ENCODE measurements at regions not wholly inside any gene's neighbourhood (a gene's known extent, or its start where the extent isn't known, plus 50 kb on each side); places are given as distances from the start of the nearest gene placed in this dataset.

DNA sequence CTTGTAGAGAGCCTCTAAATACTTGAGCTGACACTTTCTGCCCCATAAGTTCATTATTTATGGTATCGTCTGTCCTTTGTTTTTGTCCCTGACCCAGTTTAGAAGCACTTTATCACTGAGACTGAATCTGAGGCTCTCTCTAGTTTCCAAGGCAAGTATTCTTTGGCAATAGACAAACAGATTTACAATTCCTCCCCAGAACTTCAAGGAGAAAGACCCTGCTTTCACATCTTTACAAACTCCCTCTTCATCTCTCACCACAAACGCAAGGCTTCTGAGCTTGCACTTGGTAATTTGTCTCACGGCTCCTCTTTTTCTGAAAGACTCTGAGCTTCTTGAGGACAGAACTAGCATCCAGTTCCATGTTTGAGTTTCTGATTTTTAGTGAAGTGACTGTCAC is 49.8 kb upstream of the PARP11 start:
- no peak for TF ChIP-seq NFE2L2 (IDR thresholded peaks at IDR 0.05; ENCODE audit: low read depth, low read length)
- TF ChIP-seq, protein P1, sequence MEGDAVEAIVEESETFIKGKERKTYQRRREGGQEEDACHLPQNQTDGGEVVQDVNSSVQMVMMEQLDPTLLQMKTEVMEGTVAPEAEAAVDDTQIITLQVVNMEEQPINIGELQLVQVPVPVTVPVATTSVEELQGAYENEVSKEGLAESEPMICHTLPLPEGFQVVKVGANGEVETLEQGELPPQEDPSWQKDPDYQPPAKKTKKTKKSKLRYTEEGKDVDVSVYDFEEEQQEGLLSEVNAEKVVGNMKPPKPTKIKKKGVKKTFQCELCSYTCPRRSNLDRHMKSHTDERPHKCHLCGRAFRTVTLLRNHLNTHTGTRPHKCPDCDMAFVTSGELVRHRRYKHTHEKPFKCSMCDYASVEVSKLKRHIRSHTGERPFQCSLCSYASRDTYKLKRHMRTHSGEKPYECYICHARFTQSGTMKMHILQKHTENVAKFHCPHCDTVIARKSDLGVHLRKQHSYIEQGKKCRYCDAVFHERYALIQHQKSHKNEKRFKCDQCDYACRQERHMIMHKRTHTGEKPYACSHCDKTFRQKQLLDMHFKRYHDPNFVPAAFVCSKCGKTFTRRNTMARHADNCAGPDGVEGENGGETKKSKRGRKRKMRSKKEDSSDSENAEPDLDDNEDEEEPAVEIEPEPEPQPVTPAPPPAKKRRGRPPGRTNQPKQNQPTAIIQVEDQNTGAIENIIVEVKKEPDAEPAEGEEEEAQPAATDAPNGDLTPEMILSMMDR (conservative IDR thresholded peaks at IDR 0.05; ENCODE audit: low read depth, low read length), result no peak
- TF ChIP-seq POLR2A (IDR thresholded peaks at IDR 0.05; ENCODE audit: low read depth, low read length), result no peak
- no peak for TF ChIP-seq RFX5 (IDR thresholded peaks at IDR 0.05; ENCODE audit: low read depth, low read length)
- TF ChIP-seq, protein P2, sequence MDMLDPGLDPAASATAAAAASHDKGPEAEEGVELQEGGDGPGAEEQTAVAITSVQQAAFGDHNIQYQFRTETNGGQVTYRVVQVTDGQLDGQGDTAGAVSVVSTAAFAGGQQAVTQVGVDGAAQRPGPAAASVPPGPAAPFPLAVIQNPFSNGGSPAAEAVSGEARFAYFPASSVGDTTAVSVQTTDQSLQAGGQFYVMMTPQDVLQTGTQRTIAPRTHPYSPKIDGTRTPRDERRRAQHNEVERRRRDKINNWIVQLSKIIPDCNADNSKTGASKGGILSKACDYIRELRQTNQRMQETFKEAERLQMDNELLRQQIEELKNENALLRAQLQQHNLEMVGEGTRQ (IDR thresholded peaks at IDR 0.05; ENCODE audit: low read depth, low read length), result no peak
- TF ChIP-seq CHD1 (IDR thresholded peaks at IDR 0.05; ENCODE audit: low read depth, low read length), result no peak
- TF ChIP-seq, protein P3, sequence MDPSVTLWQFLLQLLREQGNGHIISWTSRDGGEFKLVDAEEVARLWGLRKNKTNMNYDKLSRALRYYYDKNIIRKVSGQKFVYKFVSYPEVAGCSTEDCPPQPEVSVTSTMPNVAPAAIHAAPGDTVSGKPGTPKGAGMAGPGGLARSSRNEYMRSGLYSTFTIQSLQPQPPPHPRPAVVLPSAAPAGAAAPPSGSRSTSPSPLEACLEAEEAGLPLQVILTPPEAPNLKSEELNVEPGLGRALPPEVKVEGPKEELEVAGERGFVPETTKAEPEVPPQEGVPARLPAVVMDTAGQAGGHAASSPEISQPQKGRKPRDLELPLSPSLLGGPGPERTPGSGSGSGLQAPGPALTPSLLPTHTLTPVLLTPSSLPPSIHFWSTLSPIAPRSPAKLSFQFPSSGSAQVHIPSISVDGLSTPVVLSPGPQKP (IDR thresholded peaks at IDR 0.05; ENCODE audit: borderline replicate concordance, low read depth, low read length), result no peak
- no peak for TF ChIP-seq RAD21 (IDR thresholded peaks at IDR 0.05; ENCODE audit: low read length)
- no peak for TF ChIP-seq FOS (IDR thresholded peaks at IDR 0.05; ENCODE audit: low read depth, low read length)
- no peak for TF ChIP-seq MAFK (IDR thresholded peaks at IDR 0.05; ENCODE audit: low read depth, low read length)
- no peak for TF ChIP-seq MAZ (IDR thresholded peaks at IDR 0.05; ENCODE audit: borderline replicate concordance, low read depth, low read length)
- TF ChIP-seq SMC3 (IDR thresholded peaks at IDR 0.05; ENCODE audit: low read depth, low read length), result no peak
- no peak for TF ChIP-seq CEBPB (IDR thresholded peaks at IDR 0.05; ENCODE audit: low read depth, low read length)
- TF ChIP-seq MXI1 (IDR thresholded peaks at IDR 0.05; ENCODE audit: borderline replicate concordance, low read depth, low read length), result no peak

All from IMR-90 (cell line).